ENCODE measurements at regions not wholly inside any gene's neighbourhood (a gene's known extent, or its start where the extent isn't known, plus 50 kb on each side); places are given as distances from the start of the nearest gene placed in this dataset.
A peak's percentile ranks its signal among the peaks of the same experiment; 100 is the strongest.
"Not testable (repeated sequence)": the region's sequence is repeated elsewhere in the genome, so short reads cannot be mapped to it uniquely, and the experiment has no call there.

DNA sequence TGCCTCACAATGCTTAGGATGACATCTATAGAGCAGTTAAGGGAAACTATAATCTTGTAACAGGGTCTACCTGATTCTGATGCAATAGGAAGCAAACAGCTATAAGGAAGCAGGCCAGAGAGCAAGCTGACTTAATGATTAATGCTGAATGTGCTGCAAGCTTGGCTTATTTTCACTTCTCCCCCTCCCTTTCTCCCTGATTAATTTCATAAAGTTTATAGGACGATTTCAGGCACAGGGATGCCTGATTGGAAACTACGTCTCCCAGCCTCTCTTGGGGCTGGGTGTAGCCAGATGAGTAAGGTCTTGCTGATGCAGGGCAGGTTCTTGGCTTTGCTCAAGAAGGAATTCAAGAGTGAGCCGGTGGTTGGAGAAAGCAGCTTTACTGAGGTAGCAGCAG is 82.8 kb upstream of the MRI1 start:
- H3K4me3 Mint-ChIP-seq: no peak overlapping the region
- Histone ChIP-seq H3K36me3 (no peaks in the 10 kb centered on the region), H2AFZ (replicated peaks) (no peak overlapping the region), H3K79me2 (ENCODE audit: low read depth) (no peaks in the 10 kb centered on the region), H3K4me3 (no peak overlapping the region), H3K9ac (no peak overlapping the region), H4K20me1 (ENCODE audit: low read depth) (no peaks in the 10 kb centered on the region), H3K4me2 (no peak overlapping the region), H3F3A (ENCODE audit: low read depth) (no peaks in the 10 kb centered on the region), H3K27ac (no peak overlapping the region), H3K9me3 (ENCODE audit: low read depth) (no peaks in the 10 kb centered on the region), H3K27me3 (no peaks in the 10 kb centered on the region), H3K4me1 (no peaks in the 10 kb centered on the region)
- TF ChIP-seq EZH2phosphoT487 (IDR thresholded peaks at IDR 0.05) (no peak), EZH2 (IDR thresholded peaks at IDR 0.05) (no peak)
- TF ChIP-seq, protein P1, sequence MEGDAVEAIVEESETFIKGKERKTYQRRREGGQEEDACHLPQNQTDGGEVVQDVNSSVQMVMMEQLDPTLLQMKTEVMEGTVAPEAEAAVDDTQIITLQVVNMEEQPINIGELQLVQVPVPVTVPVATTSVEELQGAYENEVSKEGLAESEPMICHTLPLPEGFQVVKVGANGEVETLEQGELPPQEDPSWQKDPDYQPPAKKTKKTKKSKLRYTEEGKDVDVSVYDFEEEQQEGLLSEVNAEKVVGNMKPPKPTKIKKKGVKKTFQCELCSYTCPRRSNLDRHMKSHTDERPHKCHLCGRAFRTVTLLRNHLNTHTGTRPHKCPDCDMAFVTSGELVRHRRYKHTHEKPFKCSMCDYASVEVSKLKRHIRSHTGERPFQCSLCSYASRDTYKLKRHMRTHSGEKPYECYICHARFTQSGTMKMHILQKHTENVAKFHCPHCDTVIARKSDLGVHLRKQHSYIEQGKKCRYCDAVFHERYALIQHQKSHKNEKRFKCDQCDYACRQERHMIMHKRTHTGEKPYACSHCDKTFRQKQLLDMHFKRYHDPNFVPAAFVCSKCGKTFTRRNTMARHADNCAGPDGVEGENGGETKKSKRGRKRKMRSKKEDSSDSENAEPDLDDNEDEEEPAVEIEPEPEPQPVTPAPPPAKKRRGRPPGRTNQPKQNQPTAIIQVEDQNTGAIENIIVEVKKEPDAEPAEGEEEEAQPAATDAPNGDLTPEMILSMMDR (IDR thresholded peaks at IDR 0.05): no peak
- no peaks in the 10 kb centered on the region for H3K36me3 Mint-ChIP-seq
- H3K27me3 Mint-ChIP-seq (ENCODE audit: insufficient read depth, low read depth): peaks cover 5% of the 10 kb centered on the region
- no peak overlapping the region for H3K27ac Mint-ChIP-seq
- DNase-seq (ENCODE audit: low spot score): no peak
- peaks cover 21% of the 10 kb centered on the region for H3K9me3 Mint-ChIP-seq
- H3K4me1 Mint-ChIP-seq: peaks cover 5% of the 10 kb centered on the region

DNA sequence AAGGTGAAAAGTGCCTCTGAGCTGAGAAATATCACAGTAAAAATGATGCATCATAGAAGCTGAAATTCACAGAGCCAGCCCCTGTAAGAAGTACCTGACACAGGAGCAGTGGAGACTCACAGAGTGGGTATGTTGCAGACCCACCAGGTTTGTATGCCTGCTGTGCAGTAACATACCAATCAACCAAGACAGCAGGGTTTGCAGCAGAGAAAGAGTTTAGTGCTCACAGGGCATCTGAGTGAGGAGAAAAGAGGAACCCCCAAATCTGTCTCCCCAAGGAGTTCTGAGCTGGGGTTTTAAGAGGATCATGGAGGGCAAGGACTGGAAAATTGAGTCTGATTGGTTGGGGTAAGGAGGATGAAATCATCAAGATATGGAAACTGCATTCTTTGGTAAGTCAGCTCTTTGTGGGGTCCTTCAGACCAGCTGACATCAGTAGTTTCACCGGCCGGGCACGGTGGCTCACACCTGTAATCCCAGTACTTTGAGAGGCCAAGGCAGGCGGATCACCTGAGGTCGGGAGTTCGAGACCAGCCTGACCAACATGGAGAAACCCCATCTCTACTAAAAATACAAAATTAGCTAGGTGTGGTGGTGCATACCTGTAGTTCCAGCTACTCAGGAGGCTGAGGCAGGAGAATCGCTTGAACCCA is 83.5 kb upstream of the MRI1 start:
- H3K79me2 ChIP-seq (ENCODE audit: low read depth); H3F3A ChIP-seq (ENCODE audit: low read depth); H3K27me3 ChIP-seq; H3K4me1 Mint-ChIP-seq; H3K27me3 Mint-ChIP-seq (ENCODE audit: insufficient read depth, low read depth); H3K36me3 ChIP-seq; H3K9ac ChIP-seq; H3K4me3 ChIP-seq; DNase-seq (ENCODE audit: low spot score); H4K20me1 ChIP-seq (ENCODE audit: low read depth); H3K9me3 ChIP-seq (ENCODE audit: low read depth); H3K4me3 Mint-ChIP-seq; H2AFZ ChIP-seq (replicated peaks); H3K4me2 ChIP-seq; H3K27ac Mint-ChIP-seq; H3K36me3 Mint-ChIP-seq; H3K27ac ChIP-seq; H3K4me1 ChIP-seq: not testable (repeated sequence)
- peaks cover 21% of the 10 kb centered on the region for H3K9me3 Mint-ChIP-seq

DNA sequence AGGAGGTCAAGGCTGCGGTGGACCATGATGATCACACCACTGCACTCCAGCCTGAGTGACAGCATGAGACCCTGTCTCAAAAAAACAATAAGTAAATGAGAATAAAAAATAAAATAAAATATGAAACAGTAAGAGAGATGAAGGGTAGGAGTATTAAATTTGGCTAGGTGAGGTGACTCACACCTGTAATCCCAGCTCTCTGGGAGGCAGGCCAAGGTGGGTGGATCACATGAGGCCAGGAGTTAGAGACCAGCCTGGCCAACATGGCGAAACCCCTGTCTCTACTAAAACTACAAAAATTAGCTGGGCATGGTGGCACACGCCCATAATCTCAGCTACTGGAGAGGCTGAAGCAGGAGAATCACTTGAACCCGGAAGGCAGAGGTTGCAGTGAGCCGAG is 87.4 kb upstream of the MRI1 start:
- H3K4me3 Mint-ChIP-seq; H3K36me3 ChIP-seq; H3F3A ChIP-seq (ENCODE audit: low read depth); DNase-seq (ENCODE audit: low spot score); H3K4me1 Mint-ChIP-seq; H3K4me1 ChIP-seq; H3K4me2 ChIP-seq; H2AFZ ChIP-seq (replicated peaks); H3K27me3 Mint-ChIP-seq (ENCODE audit: insufficient read depth, low read depth); H3K27ac ChIP-seq; H3K27ac Mint-ChIP-seq; H3K4me3 ChIP-seq; H4K20me1 ChIP-seq (ENCODE audit: low read depth); H3K9ac ChIP-seq; H3K79me2 ChIP-seq (ENCODE audit: low read depth); H3K27me3 ChIP-seq; H3K36me3 Mint-ChIP-seq; H3K9me3 ChIP-seq (ENCODE audit: low read depth): not testable (repeated sequence)
- peaks cover 16% of the 10 kb centered on the region for H3K9me3 Mint-ChIP-seq

DNA sequence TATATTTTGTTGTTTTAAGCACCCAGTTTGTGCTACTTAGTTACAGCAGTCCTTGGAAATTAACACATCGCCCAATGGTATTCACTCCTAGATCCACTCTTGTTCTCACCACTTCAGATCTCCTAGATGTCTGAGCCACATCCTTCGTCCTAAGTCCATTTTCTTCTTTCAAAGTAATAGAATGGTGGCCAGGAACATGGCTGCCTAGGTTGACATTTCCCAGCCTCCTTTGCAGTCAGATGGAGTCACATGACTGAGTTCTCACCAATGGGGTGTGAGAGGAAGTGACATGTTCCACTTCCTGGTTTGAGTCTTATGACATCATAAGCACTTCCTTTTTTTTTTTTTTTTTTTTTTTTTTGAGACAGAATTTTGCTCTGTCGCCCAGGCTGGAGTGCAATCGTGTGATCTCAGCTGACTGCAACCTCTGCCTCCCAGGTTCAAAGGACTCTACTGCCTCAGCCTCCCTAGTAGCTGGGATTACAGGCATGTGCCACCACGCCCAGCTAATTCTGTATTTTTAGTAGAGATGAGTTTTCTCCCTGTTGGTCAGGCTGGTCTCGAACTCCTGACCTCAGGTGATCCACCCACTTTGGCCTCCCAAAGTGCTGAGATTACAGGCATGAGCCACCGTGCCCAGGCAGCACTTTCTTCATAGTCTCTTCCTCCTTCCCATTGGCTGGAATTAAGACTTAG is 91.7 kb upstream of the MRI1 start:
- H3K27ac Mint-ChIP-seq, H3K4me1 Mint-ChIP-seq: not testable (repeated sequence)

DNA sequence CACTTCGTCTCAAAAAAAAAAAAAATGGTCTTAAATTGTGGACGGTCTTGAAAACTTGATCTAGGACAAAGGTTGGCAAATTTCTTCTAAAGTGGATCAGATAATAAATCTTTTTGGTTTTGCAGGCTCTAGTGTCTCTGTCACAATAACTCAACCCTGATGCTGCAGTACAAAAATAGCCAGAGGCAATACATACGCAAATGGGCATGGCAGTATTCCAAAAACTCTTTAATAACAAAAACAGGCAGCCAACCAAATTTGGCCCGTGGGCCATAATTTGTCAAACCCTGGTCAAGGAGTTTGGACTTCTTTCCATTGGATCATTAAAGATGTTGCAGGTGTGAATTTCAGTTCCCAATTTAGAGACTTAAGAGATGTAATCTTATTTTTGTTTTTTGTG is 93.5 kb upstream of the MRI1 start:
- Histone ChIP-seq H4K20me1 (ENCODE audit: low read depth) (no peaks in the 10 kb centered on the region), H3K27ac (no peak overlapping the region), H3K9ac (no peak overlapping the region), H2AFZ (replicated peaks) (no peak overlapping the region), H3K36me3 (no peaks in the 10 kb centered on the region), H3K79me2 (ENCODE audit: low read depth) (no peaks in the 10 kb centered on the region), H3K4me3 (no peak overlapping the region), H3F3A (ENCODE audit: low read depth) (no peaks in the 10 kb centered on the region), H3K4me1 (no peaks in the 10 kb centered on the region), H3K9me3 (ENCODE audit: low read depth) (no peaks in the 10 kb centered on the region), H3K4me2 (no peak overlapping the region), H3K27me3 (no peaks in the 10 kb centered on the region)
- Mint-ChIP-seq H3K4me1 (no peaks in the 10 kb centered on the region), H3K9me3 (no peaks in the 10 kb centered on the region), H3K4me3 (no peak overlapping the region), H3K27ac (no peak overlapping the region), H3K36me3 (no peaks in the 10 kb centered on the region), H3K27me3 (ENCODE audit: insufficient read depth, low read depth) (peaks cover 9% of the 10 kb centered on the region)
- TF ChIP-seq EZH2phosphoT487 (IDR thresholded peaks at IDR 0.05): no peak
- TF ChIP-seq, protein P1 (IDR thresholded peaks at IDR 0.05): no peak
- TF ChIP-seq EZH2 (IDR thresholded peaks at IDR 0.05): no peak
- DNase-seq (ENCODE audit: low spot score): no peak

More for the DNA sequence above, 91.7 kb upstream of the MRI1 start:
- not testable (repeated sequence) for H3K79me2 ChIP-seq (ENCODE audit: low read depth); DNase-seq (ENCODE audit: low spot score); H3K9me3 ChIP-seq (ENCODE audit: low read depth); H3K36me3 Mint-ChIP-seq; H3K27me3 Mint-ChIP-seq (ENCODE audit: insufficient read depth, low read depth); H4K20me1 ChIP-seq (ENCODE audit: low read depth); H3K4me3 Mint-ChIP-seq; H3K36me3 ChIP-seq; H3K9ac ChIP-seq; H3K27ac ChIP-seq; H3K4me2 ChIP-seq; H3K9me3 Mint-ChIP-seq; H3K4me1 ChIP-seq; H3F3A ChIP-seq (ENCODE audit: low read depth); H3K27me3 ChIP-seq; H3K4me3 ChIP-seq
- H2AFZ ChIP-seq (replicated peaks): peak overlapping the region; percentile 52
